Sigmoid colon (tissue), 6 donors: ENCODE measurements at regions not wholly inside any gene's neighbourhood (a gene's known extent, or its start where the extent isn't known, plus 50 kb on each side); places are given as distances from the start of the nearest gene placed in this dataset.

Experiments used
- DNase-seq: peaks from one replicate; pipeline ENCODE4 v3.0.0-alpha.2; 2019
- H3K27ac ChIP-seq, 4 donors: fragments of 200-600 bp; sonication (generic); one replicate each; pipeline ENCODE4 v1.5.1; 2016 to 2019; ENCODE audit warnings: mild to moderate bottlenecking in 1 of 4
- H3K27me3 ChIP-seq, 3 donors: fragments of 200-600 bp; sonication (generic); one replicate each; pipeline ENCODE4 v1.5.1; 2019; ENCODE audit warnings: mild to moderate bottlenecking in 1 of 3
- H3K36me3 ChIP-seq, 4 donors: fragments of 200-600 bp; sonication (generic); one replicate each; pipeline ENCODE4 v1.5.1; 2016 to 2019
- H3K4me1 ChIP-seq, 4 donors: fragments of 200-600 bp; sonication (generic); one replicate each; pipeline ENCODE4 v1.5.1; 2017 to 2019
- H3K4me3 ChIP-seq, 4 donors: fragments of 200-600 bp; sonication (generic); one replicate each; pipeline ENCODE4 v1.5.1; 2017 to 2019; ENCODE audit warnings: mild to moderate bottlenecking in 2 of 4, moderate library complexity in 1 of 4
- H3K9me3 ChIP-seq, 4 donors: fragments of 200-600 bp in 3 of 4; sonication (generic) in 3 of 4; one replicate each; pipeline versions ENCODE4 v1.5.1 to v1.6.1; 2013 to 2019
- CTCF ChIP-seq, 4 experiments: fragments of 450-650 bp in 3 of 4; fragments of 200-600 bp in 1 of 4; IDR thresholded peaks; one replicate each; pipeline ENCODE4 v1.5.1; 2016 to 2019; ENCODE audit warnings: antibody characterized with exemption in 4 of 4, mild to moderate bottlenecking in 3 of 4, moderate library complexity in 2 of 4
- EP300 ChIP-seq, 4 donors: sonication (generic); formaldehyde crosslinking; IDR thresholded peaks; one replicate each; pipeline ENCODE4 v1.6.1; 2017; ENCODE audit warnings: antibody characterized with exemption in 4 of 4
- POLR2A ChIP-seq, 2 donors: fragments of 450-650 bp; IDR thresholded peaks; one replicate each; pipeline ENCODE4 v1.6.1; 2016; ENCODE audit warnings: antibody characterized with exemption in 2 of 2, mild to moderate bottlenecking in 2 of 2, moderate library complexity in 2 of 2
- POLR2AphosphoS5 ChIP-seq, 4 donors: sonication (generic); formaldehyde crosslinking; IDR thresholded peaks; one replicate each; pipeline ENCODE4 v1.6.1; 2017; ENCODE audit warnings: antibody characterized with exemption in 4 of 4
- WGBS, 2 donors: extraction: QIAGEN DNeasy Blood & Tissue Kit; methylation state at CpG; one replicate each; pipeline ENCODE4 v1.1.7; 2013; 5-methylcytosine and 5-hydroxymethylcytosine counted together
- intact Hi-C: fragments of 100-400 bp; cut with DNase I; formaldehyde crosslinking; loops from one replicate; pipeline ENCODE4 v1.15.1; 2023
- donor health status: healthy with polysubstance abuse.
- donor health status: healthy.

- peaks cover 0 to 6% (median 0%) of the 10 kb centered on the region in 4 donors for H3K9me3 ChIP-seq
- no peak overlapping the region for H3K4me3 ChIP-seq
- no peaks in the 10 kb centered on the region for H3K36me3 ChIP-seq
- WGBS, 2 donors: 89 to 91% methylated on average over 4 of the region's 4 CpGs
- intact Hi-C loops: no loop called here
- TF ChIP-seq EP300 (IDR thresholded peaks at IDR 0.05): no peak
- no peak for TF ChIP-seq CTCF (IDR thresholded peaks at IDR 0.05)
- no peak for TF ChIP-seq POLR2A (IDR thresholded peaks at IDR 0.05)
- TF ChIP-seq POLR2AphosphoS5 (IDR thresholded peaks at IDR 0.05): no peak
- H3K27me3 ChIP-seq: no peaks in the 10 kb centered on the region
- H3K27ac ChIP-seq: no peak overlapping the region
- DNase-seq: no peak
- H3K4me1 ChIP-seq: peaks cover 0 to 9% (median 0%) of the 10 kb centered on the region in 4 donors
Measured at GRCh38 chr7:120163449-120163848, 109.5 kb upstream of the KCND2 start.

- Histone ChIP-seq H3K27ac (no peak overlapping the region), H3K4me1 (peaks cover 0 to 15% (median 3%) of the 10 kb centered on the region in 4 donors), H3K4me3 (no peak overlapping the region), H3K9me3 (peaks cover 0 to 6% (median 0%) of the 10 kb centered on the region in 4 donors), H3K27me3 (no peaks in the 10 kb centered on the region), H3K36me3 (no peaks in the 10 kb centered on the region)
- intact Hi-C loops: no loop called here
- WGBS, 2 donors: 85 to 91% methylated on average over 2 of the region's 2 CpGs
- no peak for TF ChIP-seq POLR2A (IDR thresholded peaks at IDR 0.05)
- DNase-seq: no peak
Measured at GRCh38 chr7:120165227-120165626, 107.7 kb upstream of the KCND2 start.

- H3K4me1 ChIP-seq: peaks cover 0 to 22% (median 8%) of the 10 kb centered on the region in 4 donors
- intact Hi-C loops: no loop called here
- H3K27me3 ChIP-seq: no peaks in the 10 kb centered on the region
- WGBS, 2 donors: 80 to 81% methylated on average over 4 of the region's 4 CpGs
- no peaks in the 10 kb centered on the region for H3K36me3 ChIP-seq
- H3K4me3 ChIP-seq: no peak overlapping the region
- TF ChIP-seq POLR2AphosphoS5 (IDR thresholded peaks at IDR 0.05) (peak in 3 of 4 donors; percentile 46 to 67 (median 64)), CTCF (IDR thresholded peaks at IDR 0.05) (no peak)
- no peak for DNase-seq
- peak overlapping the region in 2 of 4 donors; percentile 26 to 52 for H3K27ac ChIP-seq
- no peaks in the 10 kb centered on the region for H3K9me3 ChIP-seq
Measured at GRCh38 chr7:120168066-120168465, 104.9 kb upstream of the KCND2 start.

- intact Hi-C loops: no loop called here
- 58 to 67% methylated on average over 2 of the region's 2 CpGs for WGBS, 2 donors
Measured at GRCh38 chr7:120169996-120170783, 102.8 kb upstream of the KCND2 start.

GRCh38 chr7:120170834-120171233, 102.1 kb upstream of the KCND2 start:
- intact Hi-C loops: no loop called here
- no peaks in the 10 kb centered on the region for H3K27me3 ChIP-seq
- no peak for DNase-seq
- H3K4me1 ChIP-seq: peaks cover 0 to 22% (median 8%) of the 10 kb centered on the region in 4 donors
- H3K9me3 ChIP-seq: no peaks in the 10 kb centered on the region
- H3K27ac ChIP-seq: peak overlapping the region in 2 of 4 donors; percentile 5 to 26
- H3K4me3 ChIP-seq: no peak overlapping the region
- no peaks in the 10 kb centered on the region for H3K36me3 ChIP-seq
- peak in 1 of 4 donors; percentile 10 for TF ChIP-seq POLR2AphosphoS5 (IDR thresholded peaks at IDR 0.05)
- TF ChIP-seq POLR2A (IDR thresholded peaks at IDR 0.05): no peak

More at GRCh38 chr7:120169996-120170783, 102.8 kb upstream of the KCND2 start:
- Histone ChIP-seq H3K27me3 (no peaks in the 10 kb centered on the region), H3K36me3 (no peaks in the 10 kb centered on the region), H3K4me3 (no peak overlapping the region), H3K4me1 (peaks cover 0 to 22% (median 8%) of the 10 kb centered on the region in 4 donors), H3K9me3 (no peaks in the 10 kb centered on the region), H3K27ac (no peak overlapping the region)
- no peak for DNase-seq
- no peak for TF ChIP-seq CTCF (IDR thresholded peaks at IDR 0.05)
- no peak for TF ChIP-seq EP300 (IDR thresholded peaks at IDR 0.05)
- TF ChIP-seq POLR2AphosphoS5 (IDR thresholded peaks at IDR 0.05): no peak
- no peak for TF ChIP-seq POLR2A (IDR thresholded peaks at IDR 0.05)
